ENCODE measurements at regions not wholly inside any gene's neighbourhood (a gene's known extent, or its start where the extent isn't known, plus 50 kb on each side); places are given as distances from the start of the nearest gene placed in this dataset.

- no peak overlapping the region for H3K9ac ChIP-seq (ENCODE audit: low read depth in 1 of 2, low read length in 2 of 2)
- H3K27ac ChIP-seq (ENCODE audit: low read depth, low read length) = no peak overlapping the region
- H3K36me3 ChIP-seq (ENCODE audit: control insufficient read depth in 1 of 2, insufficient read depth in 2 of 2, low read length in 2 of 2) = no peaks in the 10 kb centered on the region
- no peak overlapping the region for H3K4me3 ChIP-seq (ENCODE audit: low read depth in 1 of 2, low read length in 2 of 2)
- H3K4me1 ChIP-seq (ENCODE audit: control insufficient read depth in 1 of 2, insufficient read depth in 2 of 2, low read length in 2 of 2) = no peaks in the 10 kb centered on the region
- no peaks in the 10 kb centered on the region for H3K27me3 ChIP-seq (ENCODE audit: control insufficient read depth in 1 of 2, insufficient read depth in 2 of 2, low read length in 2 of 2)
- no peaks in the 10 kb centered on the region for H3K9me3 ChIP-seq (ENCODE audit: control insufficient read depth in 1 of 2, low read length in 2 of 2)
These were observed 591.2 kb downstream of the ZNF674 start for GRCh38 chrX:45954026-45954425.

GRCh38 chrX:45952030-45952429 lies 593.2 kb downstream of the ZNF674 start:
- Histone ChIP-seq H3K4me1 (ENCODE audit: control insufficient read depth in 1 of 2, insufficient read depth in 2 of 2, low read length in 2 of 2) (no peaks in the 10 kb centered on the region), H3K9ac (ENCODE audit: low read depth in 1 of 2, low read length in 2 of 2) (no peak overlapping the region), H3K27me3 (ENCODE audit: control insufficient read depth in 1 of 2, insufficient read depth in 2 of 2, low read length in 2 of 2) (no peaks in the 10 kb centered on the region), H3K27ac (ENCODE audit: low read depth, low read length) (no peak overlapping the region), H3K36me3 (ENCODE audit: control insufficient read depth in 1 of 2, insufficient read depth in 2 of 2, low read length in 2 of 2) (no peaks in the 10 kb centered on the region), H3K4me3 (ENCODE audit: low read depth in 1 of 2, low read length in 2 of 2) (no peak overlapping the region), H3K9me3 (ENCODE audit: control insufficient read depth in 1 of 2, low read length in 2 of 2) (no peaks in the 10 kb centered on the region)

- no peaks in the 10 kb centered on the region for H3K27me3 ChIP-seq (ENCODE audit: control insufficient read depth in 1 of 2, insufficient read depth in 2 of 2, low read length in 2 of 2)
- no peak overlapping the region for H3K9ac ChIP-seq (ENCODE audit: low read depth in 1 of 2, low read length in 2 of 2)
- no peak overlapping the region for H3K27ac ChIP-seq (ENCODE audit: low read depth, low read length)
- H3K36me3 ChIP-seq (ENCODE audit: control insufficient read depth in 1 of 2, insufficient read depth in 2 of 2, low read length in 2 of 2) = no peaks in the 10 kb centered on the region
- no peak overlapping the region for H3K4me3 ChIP-seq (ENCODE audit: low read depth in 1 of 2, low read length in 2 of 2)
- no peaks in the 10 kb centered on the region for H3K4me1 ChIP-seq (ENCODE audit: control insufficient read depth in 1 of 2, insufficient read depth in 2 of 2, low read length in 2 of 2)
- H3K9me3 ChIP-seq (ENCODE audit: control insufficient read depth in 1 of 2, low read length in 2 of 2) = no peaks in the 10 kb centered on the region
These were observed 609.8 kb downstream of the ZNF674 start for GRCh38 chrX:45935408-45935807.

GRCh38 chrX:45912316-45912715 lies 632.9 kb downstream of the ZNF674 start:
- H3K4me3 ChIP-seq (ENCODE audit: low read depth in 1 of 2, low read length in 2 of 2) = no peak overlapping the region
- no peaks in the 10 kb centered on the region for H3K27me3 ChIP-seq (ENCODE audit: control insufficient read depth in 1 of 2, insufficient read depth in 2 of 2, low read length in 2 of 2)
- no peaks in the 10 kb centered on the region for H3K36me3 ChIP-seq (ENCODE audit: control insufficient read depth in 1 of 2, insufficient read depth in 2 of 2, low read length in 2 of 2)
- no peak overlapping the region for H3K9ac ChIP-seq (ENCODE audit: low read depth in 1 of 2, low read length in 2 of 2)
- no peak overlapping the region for H3K27ac ChIP-seq (ENCODE audit: low read depth, low read length)
- H3K9me3 ChIP-seq (ENCODE audit: control insufficient read depth in 1 of 2, low read length in 2 of 2) = no peaks in the 10 kb centered on the region
- H3K4me1 ChIP-seq (ENCODE audit: control insufficient read depth in 1 of 2, insufficient read depth in 2 of 2, low read length in 2 of 2) = no peaks in the 10 kb centered on the region

- no peak overlapping the region for H3K4me3 ChIP-seq (ENCODE audit: low read depth in 1 of 2, low read length in 2 of 2)
- H3K9ac ChIP-seq (ENCODE audit: low read depth in 1 of 2, low read length in 2 of 2) = no peak overlapping the region
- H3K36me3 ChIP-seq (ENCODE audit: control insufficient read depth in 1 of 2, insufficient read depth in 2 of 2, low read length in 2 of 2) = no peaks in the 10 kb centered on the region
- no peaks in the 10 kb centered on the region for H3K27me3 ChIP-seq (ENCODE audit: control insufficient read depth in 1 of 2, insufficient read depth in 2 of 2, low read length in 2 of 2)
- no peak overlapping the region for H3K27ac ChIP-seq (ENCODE audit: low read depth, low read length)
- H3K9me3 ChIP-seq (ENCODE audit: control insufficient read depth in 1 of 2, low read length in 2 of 2) = no peaks in the 10 kb centered on the region
- no peaks in the 10 kb centered on the region for H3K4me1 ChIP-seq (ENCODE audit: control insufficient read depth in 1 of 2, insufficient read depth in 2 of 2, low read length in 2 of 2)
These were observed 637.4 kb downstream of the ZNF674 start for GRCh38 chrX:45907786-45908185.

- Histone ChIP-seq H3K9ac (ENCODE audit: low read depth in 1 of 2, low read length in 2 of 2) (no peak overlapping the region), H3K4me1 (ENCODE audit: control insufficient read depth in 1 of 2, insufficient read depth in 2 of 2, low read length in 2 of 2) (no peaks in the 10 kb centered on the region), H3K27me3 (ENCODE audit: control insufficient read depth in 1 of 2, insufficient read depth in 2 of 2, low read length in 2 of 2) (no peaks in the 10 kb centered on the region), H3K4me3 (ENCODE audit: low read depth in 1 of 2, low read length in 2 of 2) (no peak overlapping the region), H3K27ac (ENCODE audit: low read depth, low read length) (no peak overlapping the region), H3K9me3 (ENCODE audit: control insufficient read depth in 1 of 2, low read length in 2 of 2) (no peaks in the 10 kb centered on the region), H3K36me3 (ENCODE audit: control insufficient read depth in 1 of 2, insufficient read depth in 2 of 2, low read length in 2 of 2) (no peaks in the 10 kb centered on the region)
These were observed 641.4 kb downstream of the ZNF674 start for GRCh38 chrX:45903781-45904201.

- H3K4me3 ChIP-seq (ENCODE audit: low read depth in 1 of 2, low read length in 2 of 2) = no peak overlapping the region
- no peaks in the 10 kb centered on the region for H3K36me3 ChIP-seq (ENCODE audit: control insufficient read depth in 1 of 2, insufficient read depth in 2 of 2, low read length in 2 of 2)
- no peak overlapping the region for H3K27ac ChIP-seq (ENCODE audit: low read depth, low read length)
- H3K9ac ChIP-seq (ENCODE audit: low read depth in 1 of 2, low read length in 2 of 2) = no peak overlapping the region
- H3K9me3 ChIP-seq (ENCODE audit: control insufficient read depth in 1 of 2, low read length in 2 of 2) = no peaks in the 10 kb centered on the region
- H3K27me3 ChIP-seq (ENCODE audit: control insufficient read depth in 1 of 2, insufficient read depth in 2 of 2, low read length in 2 of 2) = no peaks in the 10 kb centered on the region
- no peaks in the 10 kb centered on the region for H3K4me1 ChIP-seq (ENCODE audit: control insufficient read depth in 1 of 2, insufficient read depth in 2 of 2, low read length in 2 of 2)
These were observed 644.2 kb downstream of the ZNF674 start for GRCh38 chrX:45900766-45901615.

- no peaks in the 10 kb centered on the region for H3K9me3 ChIP-seq (ENCODE audit: control insufficient read depth in 1 of 2, low read length in 2 of 2)
- no peaks in the 10 kb centered on the region for H3K4me1 ChIP-seq (ENCODE audit: control insufficient read depth in 1 of 2, insufficient read depth in 2 of 2, low read length in 2 of 2)
- no peaks in the 10 kb centered on the region for H3K27me3 ChIP-seq (ENCODE audit: control insufficient read depth in 1 of 2, insufficient read depth in 2 of 2, low read length in 2 of 2)
- H3K36me3 ChIP-seq (ENCODE audit: control insufficient read depth in 1 of 2, insufficient read depth in 2 of 2, low read length in 2 of 2) = no peaks in the 10 kb centered on the region
- no peak overlapping the region for H3K4me3 ChIP-seq (ENCODE audit: low read depth in 1 of 2, low read length in 2 of 2)
- no peak overlapping the region for H3K27ac ChIP-seq (ENCODE audit: low read depth, low read length)
- H3K9ac ChIP-seq (ENCODE audit: low read depth in 1 of 2, low read length in 2 of 2) = no peak overlapping the region
These were observed 650.2 kb downstream of the ZNF674 start for GRCh38 chrX:45894864-45895645.

GRCh38 chrX:45889471-45889870 lies 655.8 kb downstream of the ZNF674 start:
- Histone ChIP-seq H3K9ac (ENCODE audit: low read depth in 1 of 2, low read length in 2 of 2) (no peak overlapping the region), H3K4me1 (ENCODE audit: control insufficient read depth in 1 of 2, insufficient read depth in 2 of 2, low read length in 2 of 2) (no peaks in the 10 kb centered on the region), H3K4me3 (ENCODE audit: low read depth in 1 of 2, low read length in 2 of 2) (no peak overlapping the region), H3K9me3 (ENCODE audit: control insufficient read depth in 1 of 2, low read length in 2 of 2) (no peaks in the 10 kb centered on the region), H3K36me3 (ENCODE audit: control insufficient read depth in 1 of 2, insufficient read depth in 2 of 2, low read length in 2 of 2) (no peaks in the 10 kb centered on the region), H3K27me3 (ENCODE audit: control insufficient read depth in 1 of 2, insufficient read depth in 2 of 2, low read length in 2 of 2) (no peaks in the 10 kb centered on the region), H3K27ac (ENCODE audit: low read depth, low read length) (no peak overlapping the region)

- Histone ChIP-seq H3K36me3 (ENCODE audit: control insufficient read depth in 1 of 2, insufficient read depth in 2 of 2, low read length in 2 of 2) (no peaks in the 10 kb centered on the region), H3K27ac (ENCODE audit: low read depth, low read length) (no peak overlapping the region), H3K4me3 (ENCODE audit: low read depth in 1 of 2, low read length in 2 of 2) (no peak overlapping the region), H3K4me1 (ENCODE audit: control insufficient read depth in 1 of 2, insufficient read depth in 2 of 2, low read length in 2 of 2) (no peaks in the 10 kb centered on the region), H3K9me3 (ENCODE audit: control insufficient read depth in 1 of 2, low read length in 2 of 2) (no peaks in the 10 kb centered on the region), H3K27me3 (ENCODE audit: control insufficient read depth in 1 of 2, insufficient read depth in 2 of 2, low read length in 2 of 2) (no peaks in the 10 kb centered on the region), H3K9ac (ENCODE audit: low read depth in 1 of 2, low read length in 2 of 2) (no peak overlapping the region)
These were observed 656.7 kb downstream of the ZNF674 start for GRCh38 chrX:45888518-45888917.
